ENCODE measurements at regions not wholly inside any gene's neighbourhood (a gene's known extent, or its start where the extent isn't known, plus 50 kb on each side); places are given as distances from the start of the nearest gene placed in this dataset.

DNA sequence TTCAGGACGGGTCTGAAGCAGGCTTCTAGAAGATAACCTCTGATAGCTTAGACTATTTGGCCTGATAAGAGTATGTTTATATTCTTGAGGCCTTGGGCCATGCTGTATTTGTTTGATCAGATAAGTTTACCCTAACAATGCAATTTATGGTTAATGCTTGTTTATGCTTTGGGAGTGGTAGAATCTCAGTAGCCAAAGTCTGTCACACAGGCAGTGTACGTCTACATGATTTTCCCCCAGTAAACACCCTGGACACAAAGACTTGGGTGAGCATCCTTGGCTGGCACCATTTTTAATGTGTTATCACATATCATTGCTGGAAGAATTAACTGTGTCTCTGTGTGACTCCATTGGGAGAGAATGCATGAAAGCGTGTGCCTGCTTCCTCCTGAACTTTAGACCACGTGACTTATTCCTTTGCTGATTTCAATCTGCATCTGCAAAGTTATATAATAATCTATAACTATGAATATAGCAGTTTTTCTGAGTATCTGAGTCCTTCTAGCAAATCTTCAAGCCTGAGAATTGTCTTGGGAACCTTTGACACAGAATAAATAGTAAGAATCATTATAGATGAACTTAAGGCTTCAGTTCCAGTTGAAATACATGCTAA, 172.4 kb downstream of the CASP12 start:
- no peak for ATAC-seq (replicated peaks in 6 of 8)
- 39 to 93% (median 83%) methylated on average over 1 to 4 of the region's 4 CpGs; no CpG with 5 or more reads in 1 of the 10 experiments for WGBS, 10 experiments
- in situ Hi-C loops (cut with MboI; ENCODE audit: low pct_unique_long_range_greater_than_20kb in 2 of 9, low sequenced_read_pairs in 9 of 9, unreplicated experiment in 9 of 9): no loop called here
- Histone ChIP-seq H3K27ac (no peak overlapping the region), H3K4me3 (no peak overlapping the region), H3K4me1 (replicated peaks in 1 of 2) (peaks cover 0 to 12% of the 10 kb centered on the region in 2 donors)

DNA sequence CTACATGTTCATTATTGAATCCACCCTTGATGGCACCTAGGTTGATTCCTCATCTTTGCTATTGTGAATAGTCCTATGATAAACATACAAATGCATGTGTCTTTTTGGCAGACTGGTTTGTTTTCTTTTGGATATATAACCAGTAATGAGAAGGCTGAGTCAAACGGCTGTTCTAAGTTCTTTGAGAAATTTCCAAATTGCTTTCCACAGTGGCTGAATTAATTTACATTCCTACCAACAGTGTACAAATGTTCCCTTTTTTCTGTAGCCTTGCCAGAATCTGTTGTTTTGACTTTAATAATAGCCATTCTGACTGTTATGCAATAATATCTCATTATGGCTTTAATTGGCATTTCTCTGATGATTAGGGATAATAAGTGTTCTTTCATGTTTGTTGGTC, 184.9 kb downstream of the CASP12 start:
- Histone ChIP-seq H3K4me1 (replicated peaks in 1 of 2) (no peaks in the 10 kb centered on the region), H3K27ac (no peak overlapping the region), H3K4me3 (no peak overlapping the region)
- WGBS, 10 experiments: 0 to 100% (median 54%) methylated on average over 1 of the region's 1 CpG; no CpG with 5 or more reads in 2 of the 10 experiments
- no peak for ATAC-seq (replicated peaks in 6 of 8)
- in situ Hi-C loops (cut with MboI; ENCODE audit: low pct_unique_long_range_greater_than_20kb in 2 of 9, low sequenced_read_pairs in 9 of 9, unreplicated experiment in 9 of 9): no loop called here

DNA sequence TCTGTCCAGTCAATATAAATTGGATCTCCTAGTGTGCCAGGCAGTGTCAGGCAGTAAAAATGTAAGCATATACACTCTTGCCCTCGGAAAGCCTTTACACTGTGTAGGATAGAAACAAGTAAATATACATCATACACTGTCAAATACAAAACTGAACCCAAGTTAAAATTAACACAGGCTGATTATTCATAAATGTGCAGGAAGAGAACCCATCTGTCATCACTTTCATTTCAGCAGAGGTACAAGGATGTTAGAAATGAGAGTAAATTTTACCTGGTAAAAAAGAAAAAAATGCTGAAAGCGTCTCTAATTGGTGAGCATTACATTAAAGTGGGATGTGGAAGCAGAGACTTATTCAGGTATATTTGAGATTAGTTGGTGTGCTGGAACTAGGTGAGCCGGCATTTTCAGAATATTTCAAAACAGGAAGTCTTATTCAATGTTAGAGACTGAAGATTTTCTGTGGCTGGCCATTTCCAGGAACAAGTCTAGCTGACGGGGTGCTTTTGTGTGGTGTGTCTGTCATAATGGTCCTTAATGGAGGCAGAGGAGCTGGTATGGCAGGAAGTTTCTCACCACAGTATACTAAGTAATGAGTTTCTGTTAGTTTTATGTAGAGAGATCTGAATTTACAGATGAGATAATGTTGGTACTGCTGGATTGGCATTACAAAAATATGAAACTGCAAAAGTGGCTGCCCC, 192.6 kb downstream of the CASP12 start:
- ATAC-seq (replicated peaks in 6 of 8): peak in 2 of 8 experiments; percentile 32 to 35
- H3K27ac ChIP-seq: no peak overlapping the region
- in situ Hi-C loops (cut with MboI; ENCODE audit: low pct_unique_long_range_greater_than_20kb in 2 of 9, low sequenced_read_pairs in 9 of 9, unreplicated experiment in 9 of 9): no loop called here

DNA sequence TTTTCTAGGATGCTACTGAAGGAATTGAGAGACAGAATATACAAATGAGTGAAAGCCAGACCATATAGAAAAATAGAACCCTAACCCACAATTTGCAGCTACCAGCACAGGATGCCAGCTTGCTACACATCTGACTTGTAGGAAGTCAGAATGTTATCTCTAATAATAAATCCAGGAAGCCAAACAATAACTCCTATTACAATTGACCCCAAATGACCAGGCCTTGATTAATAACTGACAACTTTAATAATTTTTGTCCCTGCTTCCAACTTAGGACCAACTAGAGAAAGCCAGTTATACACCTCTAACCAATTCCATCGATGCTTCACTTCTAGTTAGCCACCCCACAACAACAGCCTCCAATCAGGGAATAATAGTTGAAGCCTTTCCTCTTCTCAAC, 193.4 kb downstream of the CASP12 start:
- in situ Hi-C loops (cut with MboI; ENCODE audit: low pct_unique_long_range_greater_than_20kb in 2 of 9, low sequenced_read_pairs in 9 of 9, unreplicated experiment in 9 of 9): no loop called here
- ATAC-seq (replicated peaks in 6 of 8): no peak
- Histone ChIP-seq H3K27ac (no peak overlapping the region), H3K4me1 (replicated peaks in 1 of 2) (peaks cover 4 to 9% of the 10 kb centered on the region in 2 donors), H3K4me3 (no peak overlapping the region)
- 29 to 100% (median 70%) methylated on average over 1 of the region's 1 CpG; no CpG with 5 or more reads in 3 of the 10 experiments for WGBS, 10 experiments

More for the DNA sequence above, 192.6 kb downstream of the CASP12 start:
- no peak overlapping the region for H3K4me3 ChIP-seq
- WGBS, 10 experiments: 56 to 100% (median 82%) methylated on average over 1 to 4 of the region's 4 CpGs; no CpG with 5 or more reads in 1 of the 10 experiments
- H3K4me1 ChIP-seq (replicated peaks in 1 of 2): peaks cover 4 to 9% of the 10 kb centered on the region in 2 donors

DNA sequence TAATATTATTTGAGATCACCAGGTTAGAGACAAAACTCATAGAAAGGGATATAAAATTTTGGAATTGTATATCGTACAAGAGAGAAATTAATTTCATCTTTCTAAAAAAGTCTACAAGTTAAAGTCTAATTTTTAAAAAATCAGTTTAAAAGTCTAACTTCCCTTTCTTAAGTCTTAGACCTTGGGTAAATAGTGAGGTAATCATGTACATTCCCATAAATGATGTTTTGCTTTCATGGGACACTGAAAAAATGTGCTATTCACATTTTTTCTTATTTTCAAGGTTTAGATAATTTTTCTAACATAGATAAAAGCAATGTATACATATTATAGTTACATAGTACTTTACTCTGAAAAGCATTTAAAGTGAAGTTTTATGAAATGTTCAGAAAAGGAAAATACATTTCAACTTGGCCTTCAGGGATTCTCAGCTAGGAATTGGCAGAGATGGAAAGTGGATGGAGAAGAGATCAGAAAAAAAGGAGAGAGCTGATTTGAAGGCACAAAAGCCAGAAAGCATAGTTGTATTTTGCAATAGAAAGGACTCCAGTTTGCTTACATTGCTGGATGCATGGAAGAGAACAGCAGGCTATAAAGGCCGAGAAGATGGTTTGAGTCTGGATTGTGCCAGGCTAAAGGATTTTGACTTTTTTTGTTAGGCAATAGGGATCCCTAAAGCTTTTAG, 194.0 kb downstream of the CASP12 start:
- ATAC-seq (replicated peaks in 6 of 8): no peak
- 78 to 100% (median 94%) methylated on average over 1 to 2 of the region's 2 CpGs; no CpG with 5 or more reads in 1 of the 10 experiments for WGBS, 10 experiments
- in situ Hi-C loops (cut with MboI; ENCODE audit: low pct_unique_long_range_greater_than_20kb in 2 of 9, low sequenced_read_pairs in 9 of 9, unreplicated experiment in 9 of 9): no loop called here
- Histone ChIP-seq H3K4me3 (no peak overlapping the region), H3K4me1 (replicated peaks in 1 of 2) (peaks cover 4 to 9% of the 10 kb centered on the region in 2 donors), H3K27ac (no peak overlapping the region)

DNA sequence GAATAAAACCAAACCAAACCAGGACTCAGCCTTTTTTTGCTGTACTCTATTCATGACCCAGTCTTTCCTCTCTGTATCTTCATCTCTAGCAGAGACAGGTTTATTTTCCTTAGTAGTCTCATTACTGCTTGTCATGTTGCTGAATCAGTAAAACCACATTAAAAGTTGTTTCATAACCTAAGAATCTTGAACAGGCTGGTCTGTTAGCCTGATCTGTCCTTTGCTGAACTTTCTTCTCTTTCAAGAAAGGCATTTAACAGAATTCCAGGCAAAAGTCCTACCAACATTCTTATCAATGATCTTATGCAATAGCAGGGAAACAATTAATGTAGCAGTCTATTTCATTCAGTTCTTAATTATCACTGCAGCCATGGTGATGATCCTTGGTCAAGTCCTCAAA, 197.7 kb downstream of the CASP12 start:
- peaks cover under 1 to 6% of the 10 kb centered on the region in 2 donors for H3K4me1 ChIP-seq (replicated peaks in 1 of 2)
- ATAC-seq (replicated peaks in 6 of 8): no peak
- no peak overlapping the region for H3K4me3 ChIP-seq

DNA sequence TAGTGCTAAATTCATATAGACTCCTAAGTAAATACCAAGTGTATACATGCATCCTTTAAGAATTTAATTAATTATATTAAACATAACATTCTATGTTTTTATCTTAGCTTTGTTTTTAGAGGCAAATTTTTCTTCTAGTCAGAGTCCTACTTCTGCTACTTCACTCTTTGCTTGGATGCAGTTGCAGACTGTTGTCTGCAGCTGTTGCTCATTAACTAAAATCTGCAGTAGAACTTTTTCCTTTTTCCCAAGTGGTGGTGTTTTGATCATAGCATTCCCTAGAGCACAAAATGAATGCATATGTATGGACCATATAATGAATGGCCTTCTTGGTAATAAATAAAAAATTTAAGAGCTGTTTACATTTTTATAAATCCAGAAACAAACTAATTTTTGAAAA, 198.3 kb downstream of the CASP12 start:
- ATAC-seq (replicated peaks in 6 of 8): no peak
- no peak overlapping the region for H3K27ac ChIP-seq
- in situ Hi-C loops (cut with MboI; ENCODE audit: low pct_unique_long_range_greater_than_20kb in 2 of 9, low sequenced_read_pairs in 9 of 9, unreplicated experiment in 9 of 9): no loop called here
- peaks cover 0 to under 1% of the 10 kb centered on the region in 2 donors for H3K4me1 ChIP-seq (replicated peaks in 1 of 2)
- no peak overlapping the region for H3K4me3 ChIP-seq

More for the DNA sequence above, 197.7 kb downstream of the CASP12 start:
- H3K27ac ChIP-seq: no peak overlapping the region
- in situ Hi-C loops (cut with MboI; ENCODE audit: low pct_unique_long_range_greater_than_20kb in 2 of 9, low sequenced_read_pairs in 9 of 9, unreplicated experiment in 9 of 9): no loop called here

DNA sequence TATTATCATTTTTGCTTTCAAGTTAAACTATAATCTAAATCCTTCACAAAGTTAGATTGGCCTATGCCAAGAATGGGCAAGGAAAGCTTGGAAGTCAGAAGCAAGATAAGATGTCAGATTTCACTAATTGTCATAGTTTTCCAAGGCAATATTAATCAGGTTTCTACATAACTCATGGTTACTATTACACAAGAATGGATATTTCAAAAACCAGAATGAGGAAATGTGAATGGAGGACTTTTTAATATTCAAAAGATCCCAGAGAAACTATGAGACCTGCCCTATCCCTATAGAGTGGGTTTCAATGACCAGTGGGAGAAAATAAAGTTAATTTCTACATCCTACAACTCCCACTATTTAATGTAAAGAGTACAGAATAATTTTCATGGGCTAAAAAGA, 203.2 kb downstream of the CASP12 start:
- Histone ChIP-seq H3K4me3 (no peak overlapping the region), H3K27ac (no peak overlapping the region), H3K4me1 (replicated peaks in 1 of 2) (peaks cover 0 to 7% of the 10 kb centered on the region in 2 donors)
- ATAC-seq (replicated peaks in 6 of 8): no peak
- in situ Hi-C loops (cut with MboI; ENCODE audit: low pct_unique_long_range_greater_than_20kb in 2 of 9, low sequenced_read_pairs in 9 of 9, unreplicated experiment in 9 of 9): no loop called here

DNA sequence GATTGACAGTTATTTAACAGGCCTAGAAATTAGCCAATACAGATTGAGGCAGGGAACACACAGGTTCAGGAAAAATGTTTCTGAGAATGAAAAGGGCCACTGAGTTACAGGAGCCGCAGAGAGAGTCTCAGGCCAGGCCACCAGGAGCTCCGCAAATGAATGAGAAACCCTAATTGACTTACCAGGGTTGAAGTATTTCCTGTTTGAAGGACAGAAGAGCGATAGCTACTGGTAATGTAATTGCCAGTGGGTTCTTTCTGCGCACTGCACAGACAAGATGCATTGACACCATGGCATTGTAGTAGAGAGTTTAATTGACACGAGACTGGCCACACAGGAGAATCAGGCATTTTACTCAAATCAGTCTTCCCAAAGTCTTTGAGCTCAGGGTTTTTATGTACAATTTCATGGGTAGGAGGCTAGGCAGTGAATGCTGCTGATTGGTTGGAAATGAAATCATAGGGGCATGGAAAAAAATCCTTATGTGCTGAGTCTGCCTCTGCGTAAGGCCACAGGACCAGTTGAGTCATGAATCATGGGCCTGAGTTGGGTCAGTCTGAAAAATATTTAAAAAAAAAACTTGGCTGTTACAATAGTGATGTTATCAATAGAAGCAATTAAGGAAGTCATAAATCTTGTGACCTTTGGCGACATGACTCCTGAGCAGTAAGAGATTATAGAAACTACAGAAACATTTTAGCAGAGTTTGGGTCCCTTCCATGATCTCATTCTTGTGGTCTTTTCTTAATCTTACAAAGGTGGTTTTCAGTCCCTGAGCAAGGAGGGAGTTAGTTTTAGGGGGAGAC, 203.8 kb downstream of the CASP12 start:
- in situ Hi-C loops (cut with MboI; ENCODE audit: low pct_unique_long_range_greater_than_20kb in 2 of 9, low sequenced_read_pairs in 9 of 9, unreplicated experiment in 9 of 9): no loop called here
- Histone ChIP-seq H3K27ac (peak overlapping the region in 1 of 2 donors; percentile 49), H3K4me1 (replicated peaks in 1 of 2) (peaks cover 0 to 7% of the 10 kb centered on the region in 2 donors), H3K4me3 (no peak overlapping the region)
- WGBS, 10 experiments: 50 to 87% (median 81%) methylated on average over 1 to 7 of the region's 7 CpGs
- ATAC-seq (replicated peaks in 6 of 8): peak in 5 of 8 experiments; percentile 73 to 99 (median 91)

DNA sequence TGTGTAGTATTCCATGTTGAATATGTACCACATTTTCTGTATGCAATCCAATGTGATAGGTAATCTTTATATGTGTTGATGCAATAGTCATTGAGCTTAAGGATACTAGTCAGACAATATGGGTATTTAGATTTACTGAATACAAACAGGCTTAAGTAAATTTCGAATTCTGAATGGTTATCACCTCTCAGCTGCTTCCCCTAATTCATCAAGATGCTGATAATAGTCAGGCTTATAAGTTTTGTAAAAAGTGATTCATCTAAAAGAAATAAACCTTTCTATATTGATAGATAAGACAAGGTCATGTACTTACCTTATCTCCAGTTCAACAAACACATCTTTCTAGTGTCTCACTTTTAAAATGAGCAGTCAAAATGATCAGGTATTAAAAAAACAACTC, 205.5 kb downstream of the CASP12 start:
- no peak for ATAC-seq (replicated peaks in 6 of 8)
- Histone ChIP-seq H3K27ac (no peak overlapping the region), H3K4me3 (no peak overlapping the region), H3K4me1 (replicated peaks in 1 of 2) (peaks cover 0 to 7% of the 10 kb centered on the region in 2 donors)
- WGBS, 10 experiments: 0 to 80% (median 65%) methylated on average over 1 of the region's 1 CpG; no CpG with 5 or more reads in 4 of the 10 experiments
- in situ Hi-C loops (cut with MboI; ENCODE audit: low pct_unique_long_range_greater_than_20kb in 2 of 9, low sequenced_read_pairs in 9 of 9, unreplicated experiment in 9 of 9): no loop called here

DNA sequence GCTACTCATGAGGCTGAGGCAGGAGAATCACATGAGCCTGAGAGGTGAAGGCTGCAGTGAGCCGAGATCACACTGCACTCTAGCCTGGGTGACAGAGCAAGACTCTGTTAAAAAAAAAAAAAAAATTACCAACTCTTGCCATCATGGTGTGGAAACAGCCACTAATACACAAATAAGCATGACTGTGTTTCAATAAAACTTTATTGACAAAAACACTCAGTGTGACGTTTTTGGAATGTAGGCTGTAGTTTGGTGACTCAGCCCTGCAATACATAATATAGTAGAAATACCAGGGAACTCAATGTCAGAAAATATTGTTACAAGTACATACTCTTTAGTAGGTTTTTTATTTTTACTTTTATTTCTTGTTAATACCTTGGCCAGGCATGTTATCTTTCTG, 207.1 kb downstream of the CASP12 start:
- in situ Hi-C loops (cut with MboI; ENCODE audit: low pct_unique_long_range_greater_than_20kb in 2 of 9, low sequenced_read_pairs in 9 of 9, unreplicated experiment in 9 of 9): no loop called here
- Histone ChIP-seq H3K4me3 (no peak overlapping the region), H3K4me1 (replicated peaks in 1 of 2) (peaks cover 0 to 7% of the 10 kb centered on the region in 2 donors), H3K27ac (no peak overlapping the region)
- WGBS, 10 experiments: 0 to 100% (median 85%) methylated on average over 1 to 2 of the region's 2 CpGs; no CpG with 5 or more reads in 2 of the 10 experiments
- no peak for ATAC-seq (replicated peaks in 6 of 8)

DNA sequence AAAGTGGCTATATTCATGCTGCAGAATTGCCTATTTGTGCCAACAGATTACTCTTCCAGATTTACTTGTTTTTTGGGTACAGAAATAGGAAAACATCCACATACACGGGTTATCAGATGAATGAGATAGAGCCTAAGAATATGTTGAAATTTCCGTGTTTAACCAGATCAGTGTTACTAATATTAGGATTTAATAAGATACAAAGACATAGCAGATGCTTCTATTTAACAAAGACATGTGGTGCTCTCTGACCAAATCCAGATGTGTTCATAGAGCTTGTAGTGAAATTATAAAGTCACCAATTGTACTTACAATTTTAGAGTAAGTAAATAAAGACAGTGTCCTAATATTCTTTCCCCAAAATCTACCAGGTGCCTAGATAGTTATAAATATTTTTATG, 208.0 kb downstream of the CASP12 start:
- no peak for ATAC-seq (replicated peaks in 6 of 8)
- Histone ChIP-seq H3K4me1 (replicated peaks in 1 of 2) (peaks cover 0 to 7% of the 10 kb centered on the region in 2 donors), H3K27ac (no peak overlapping the region), H3K4me3 (no peak overlapping the region)
- in situ Hi-C loops (cut with MboI; ENCODE audit: low pct_unique_long_range_greater_than_20kb in 2 of 9, low sequenced_read_pairs in 9 of 9, unreplicated experiment in 9 of 9): no loop called here
- WGBS, 10 experiments: 6 to 100% (median 80%) methylated on average over 1 to 2 of the region's 2 CpGs; no CpG with 5 or more reads in 1 of the 10 experiments

DNA sequence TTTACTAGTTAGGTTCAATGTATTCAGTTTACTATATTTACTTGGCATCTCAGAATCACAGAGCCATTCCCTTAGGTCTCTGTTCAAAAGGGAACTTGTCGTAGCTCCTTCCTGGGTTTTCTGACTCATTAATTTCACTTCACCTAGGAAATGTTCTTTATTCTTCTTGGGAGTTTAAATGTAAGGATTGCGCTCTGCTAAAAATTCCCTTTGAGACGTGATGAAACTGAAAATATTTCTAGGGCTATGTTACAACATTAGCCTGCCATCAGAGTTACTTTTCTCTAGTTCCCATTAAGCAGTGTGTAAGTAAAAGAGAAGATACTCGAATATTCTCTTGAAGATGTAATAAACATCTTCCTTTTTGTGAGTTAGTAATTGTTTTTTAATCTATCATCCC, 209.5 kb downstream of the CASP12 start:
- no peaks in the 10 kb centered on the region for H3K4me1 ChIP-seq (replicated peaks in 1 of 2)
- ATAC-seq (replicated peaks in 6 of 8): no peak
- no peak overlapping the region for H3K27ac ChIP-seq
- H3K4me3 ChIP-seq: no peak overlapping the region
- in situ Hi-C loops (cut with MboI; ENCODE audit: low pct_unique_long_range_greater_than_20kb in 2 of 9, low sequenced_read_pairs in 9 of 9, unreplicated experiment in 9 of 9): no loop called here
- WGBS, 10 experiments: 51 to 87% (median 74%) methylated on average over 1 to 4 of the region's 4 CpGs; no CpG with 5 or more reads in 1 of the 10 experiments

All from motor neuron (in vitro differentiated cells).